Heart right ventricle (tissue), 16 donors: ENCODE measurements at regions not wholly inside any gene's neighbourhood (a gene's known extent, or its start where the extent isn't known, plus 50 kb on each side); places are given as distances from the start of the nearest gene placed in this dataset.
A peak's percentile ranks its signal among the peaks of the same experiment; 100 is the strongest.

Experiments
- ATAC-seq, 8 donors: fragments of 200-7000 bp; cut with Tn5 transposase; one replicate each; pipeline ENCODE4 v1.9.1; 2020; ENCODE audit warnings: mild to moderate bottlenecking in 8 of 8, moderate library complexity in 8 of 8, moderate number of reproducible peaks in 1 of 8
- DNase-seq, 2 donors: peaks; one replicate each; pipeline ENCODE4 v3.0.0-alpha.2; 2020
- H3K27ac ChIP-seq, 10 donors: fragments of 200-600 bp; sonication (generic) in 2 of 10; one replicate each; pipeline versions ENCODE4 v1.5.0 to v1.8.0; 2020 to 2022; ENCODE audit warnings: mild to moderate bottlenecking in 3 of 10
- H3K27me3 ChIP-seq, 7 donors: fragments of 200-600 bp; one replicate each; pipeline ENCODE4 v1.8.0; 2021 to 2022; ENCODE audit warnings: mild to moderate bottlenecking in 2 of 7
- H3K36me3 ChIP-seq, 9 donors: fragments of 200-600 bp; sonication (generic) in 1 of 9; one replicate each; pipeline versions ENCODE4 v1.5.0 to v1.8.0; 2020 to 2022; ENCODE audit warnings: mild to moderate bottlenecking in 2 of 9
- H3K4me1 ChIP-seq, 9 donors: fragments of 200-600 bp; sonication (generic) in 1 of 9; one replicate each; pipeline versions ENCODE4 v1.5.0 to v1.8.0; 2020 to 2022; ENCODE audit warnings: mild to moderate bottlenecking in 4 of 9
- H3K4me3 ChIP-seq, 10 donors: fragments of 200-600 bp; sonication (generic) in 2 of 10; one replicate each; pipeline versions ENCODE4 v1.5.0 to v1.8.0; 2020 to 2022; ENCODE audit warnings: mild to moderate bottlenecking in 7 of 10, moderate library complexity in 2 of 10
- H3K9me3 ChIP-seq, 11 donors: fragments of 200-600 bp in 10 of 11; sonication (generic) in 2 of 11; one replicate each; pipeline versions ENCODE4 v1.5.0 to v1.8.0; 2013 to 2022; ENCODE audit warnings: mild to moderate bottlenecking in 2 of 11, control low read depth in 1 of 11, moderate library complexity in 1 of 11
- CTCF ChIP-seq, 9 donors: fragments of 200-600 bp; sonication (generic) in 2 of 9; IDR thresholded peaks; one replicate each; pipeline versions ENCODE4 v1.5.0 to v1.8.0; 2021 to 2022; ENCODE audit warnings: antibody characterized with exemption in 9 of 9, mild to moderate bottlenecking in 5 of 9, moderate library complexity in 1 of 9
- WGBS, 2 donors: extraction: QIAGEN DNeasy Blood & Tissue Kit; methylation state at CpG; one replicate each; pipeline ENCODE4 v1.1.7; 2013; ENCODE audit warnings: inconsistent platforms in 1 of 2; 5-methylcytosine and 5-hydroxymethylcytosine counted together
- intact Hi-C, 10 donors: fragments of 100-400 bp; cut with DNase I; formaldehyde crosslinking; loops; one replicate each; pipeline versions ENCODE4 v1.11.1 to v1.14.2; 2022
- donor health status: Arrhythmogenic right ventricular cardiomyopathy.
- donor health status: ischemic (EF 13 %, LVEDD 7.1; RV severe dilation, severe dysfunction).
- donor health status: healthy with polysubstance abuse.
- donor health status: DM: no; HTN: yes; CAD: no.
- donor health status: DM: no; HTN: no; CAD: no.
- donor health status: ischemic (EF 25% LVEDD 6.9; RV normal size, moderate dysfunction).
- donor health status: ischemic (EF 25% LVEDD 5.7; RV mildly dilated, moderate dysfunction).
- donor health status: healthy.
- donor health status: DM: yes; HTN: yes; CAD: no.
- donor health status: Ischemic cardiomyopathy.
- donor health status: ischemic (EF 35%, LVEDD 5.7; RV mildly dilated, moderate dysfunction).
- donor health status: nonischemic (EF 11% LVEDD 7.7; RV severe dilation, severe dysfunction).
- donor health status: DM: yes; HTN: yes; CAD: no.
- donor health status: PGD.
- donor health status: ischemic (EF 29% LVEDD 5.4; RV normal size, mild dysfunction).
- donor health status: nonischemic (EF 23%, LVEDD 6.1; RV moderate dilation, normal function).

GRCh38 chr11:109644152-109644551 lies 222.2 kb downstream of the C11orf87 start:
- Histone ChIP-seq H3K4me3 (no peak overlapping the region), H3K4me1 (peaks cover 0 to 13% (median 0%) of the 10 kb centered on the region in 9 donors), H3K36me3 (no peaks in the 10 kb centered on the region), H3K9me3 (no peaks in the 10 kb centered on the region), H3K27ac (no peak overlapping the region), H3K27me3 (no peaks in the 10 kb centered on the region)
- 5 to 7% methylated on average over 2 of the region's 2 CpGs for WGBS, 2 donors
- intact Hi-C loops = no loop called here
- DNase-seq (peak; percentile 11 to 67), ATAC-seq (peak; percentile 38 to 96 (median 90))
- TF ChIP-seq CTCF (IDR thresholded peaks at IDR 0.05) = peak in 1 of 9 donors; percentile 12

- DNase-seq = no peak
- no peak for ATAC-seq
- Histone ChIP-seq H3K9me3 (no peaks in the 10 kb centered on the region), H3K36me3 (no peaks in the 10 kb centered on the region), H3K27me3 (no peaks in the 10 kb centered on the region), H3K4me3 (no peak overlapping the region), H3K4me1 (peaks cover 0 to 11% (median 0%) of the 10 kb centered on the region in 9 donors), H3K27ac (no peak overlapping the region)
- TF ChIP-seq CTCF (IDR thresholded peaks at IDR 0.05) = no peak
- intact Hi-C loops = no loop called here
Observed at GRCh38 chr11:109648804-109649203, 226.8 kb downstream of the C11orf87 start.

- no peaks in the 10 kb centered on the region for H3K9me3 ChIP-seq
- H3K36me3 ChIP-seq = no peaks in the 10 kb centered on the region
- intact Hi-C loops = no loop called here
- H3K4me1 ChIP-seq = no peaks in the 10 kb centered on the region
- no peaks in the 10 kb centered on the region for H3K27me3 ChIP-seq
- no peak overlapping the region for H3K27ac ChIP-seq
- WGBS, 2 donors = 71 to 75% methylated on average over 2 of the region's 2 CpGs
- ATAC-seq = no peak
- no peak for DNase-seq
- no peak overlapping the region for H3K4me3 ChIP-seq
- no peak for TF ChIP-seq CTCF (IDR thresholded peaks at IDR 0.05)
Observed at GRCh38 chr11:109654091-109654490, 232.1 kb downstream of the C11orf87 start.

- TF ChIP-seq CTCF (IDR thresholded peaks at IDR 0.05) = no peak
- 57% methylated on average over 4 of the region's 4 CpGs for WGBS, 2 donors
- Histone ChIP-seq H3K9me3 (no peaks in the 10 kb centered on the region), H3K36me3 (no peaks in the 10 kb centered on the region), H3K4me1 (no peaks in the 10 kb centered on the region), H3K4me3 (no peak overlapping the region), H3K27ac (no peak overlapping the region), H3K27me3 (no peaks in the 10 kb centered on the region)
- ATAC-seq (peak in 3 of 8 donors; percentile 19 to 42 (median 25)), DNase-seq (no peak)
- intact Hi-C loops = no loop called here
Observed at GRCh38 chr11:109658190-109658589, 236.2 kb downstream of the C11orf87 start.

- 94% methylated on average over 2 of the region's 2 CpGs for WGBS, 2 donors
- no peak for ATAC-seq
- H3K27me3 ChIP-seq = no peaks in the 10 kb centered on the region
- H3K36me3 ChIP-seq = no peaks in the 10 kb centered on the region
- no peak for DNase-seq
- H3K4me3 ChIP-seq = no peak overlapping the region
- intact Hi-C loops = no loop called here
- no peaks in the 10 kb centered on the region for H3K4me1 ChIP-seq
- H3K27ac ChIP-seq = no peak overlapping the region
- no peak for TF ChIP-seq CTCF (IDR thresholded peaks at IDR 0.05)
- H3K9me3 ChIP-seq = peaks cover 0 to 10% (median 6%) of the 10 kb centered on the region in 11 donors
Observed at GRCh38 chr11:109667719-109668118, 245.7 kb downstream of the C11orf87 start.
